ENCODE measurements at regions not wholly inside any gene's neighbourhood (a gene's known extent, or its start where the extent isn't known, plus 50 kb on each side); places are given as distances from the start of the nearest gene placed in this dataset.
"Not testable (repeated sequence)": the region's sequence is repeated elsewhere in the genome, so short reads cannot be mapped to it uniquely, and the experiment has no call there.

- Histone ChIP-seq H3K27me3 (ENCODE audit: control insufficient read depth in 1 of 2, insufficient read depth in 2 of 2, low read length in 2 of 2) (no peaks in the 10 kb centered on the region), H3K9ac (ENCODE audit: low read length in 2 of 2) (no peak overlapping the region), H3K4me3 (ENCODE audit: low read length in 2 of 2) (no peak overlapping the region), H3K36me3 (ENCODE audit: control insufficient read depth in 2 of 2, insufficient read depth in 2 of 2, low read length in 2 of 2) (no peaks in the 10 kb centered on the region), H3K9me3 (ENCODE audit: control insufficient read depth in 2 of 2, low read length in 2 of 2) (no peaks in the 10 kb centered on the region), H3K27ac (ENCODE audit: low read length) (no peak overlapping the region), H3K4me1 (ENCODE audit: control insufficient read depth, insufficient read depth, low read length) (no peaks in the 10 kb centered on the region)
Measured at GRCh38 chr16:13453325-13453724, 466.6 kb upstream of the ERCC4 start.

GRCh38 chr16:13453938-13454553 is 465.9 kb upstream of the ERCC4 start:
- Histone ChIP-seq H3K9ac (ENCODE audit: low read length in 2 of 2) (no peak overlapping the region), H3K27ac (ENCODE audit: low read length) (no peak overlapping the region), H3K27me3 (ENCODE audit: control insufficient read depth in 1 of 2, insufficient read depth in 2 of 2, low read length in 2 of 2) (no peaks in the 10 kb centered on the region), H3K4me3 (ENCODE audit: low read length in 2 of 2) (no peak overlapping the region), H3K4me1 (ENCODE audit: control insufficient read depth, insufficient read depth, low read length) (no peaks in the 10 kb centered on the region), H3K36me3 (ENCODE audit: control insufficient read depth in 2 of 2, insufficient read depth in 2 of 2, low read length in 2 of 2) (no peaks in the 10 kb centered on the region), H3K9me3 (ENCODE audit: control insufficient read depth in 2 of 2, low read length in 2 of 2) (no peaks in the 10 kb centered on the region)

- Histone ChIP-seq H3K4me3 (ENCODE audit: low read length in 2 of 2) (no peak overlapping the region), H3K36me3 (ENCODE audit: control insufficient read depth in 2 of 2, insufficient read depth in 2 of 2, low read length in 2 of 2) (no peaks in the 10 kb centered on the region), H3K9me3 (ENCODE audit: control insufficient read depth in 2 of 2, low read length in 2 of 2) (no peaks in the 10 kb centered on the region), H3K27me3 (ENCODE audit: control insufficient read depth in 1 of 2, insufficient read depth in 2 of 2, low read length in 2 of 2) (peaks cover 2 to 3% of the 10 kb centered on the region in 2 donors), H3K9ac (ENCODE audit: low read length in 2 of 2) (no peak overlapping the region), H3K4me1 (ENCODE audit: control insufficient read depth, insufficient read depth, low read length) (no peaks in the 10 kb centered on the region), H3K27ac (ENCODE audit: low read length) (no peak overlapping the region)
Measured at GRCh38 chr16:13463619-13464018, 456.3 kb upstream of the ERCC4 start.

- H3K36me3 ChIP-seq (ENCODE audit: control insufficient read depth in 2 of 2, insufficient read depth in 2 of 2, low read length in 2 of 2), result no peaks in the 10 kb centered on the region
- H3K9ac ChIP-seq (ENCODE audit: low read length in 2 of 2), result no peak overlapping the region
- no peak overlapping the region for H3K27ac ChIP-seq (ENCODE audit: low read length)
- peaks cover 0 to under 1% of the 10 kb centered on the region in 2 donors for H3K9me3 ChIP-seq (ENCODE audit: control insufficient read depth in 2 of 2, low read length in 2 of 2)
- H3K4me3 ChIP-seq (ENCODE audit: low read length in 2 of 2), result no peak overlapping the region
- no peaks in the 10 kb centered on the region for H3K4me1 ChIP-seq (ENCODE audit: control insufficient read depth, insufficient read depth, low read length)
- H3K27me3 ChIP-seq (ENCODE audit: control insufficient read depth in 1 of 2, insufficient read depth in 2 of 2, low read length in 2 of 2), result peaks cover 0 to 3% of the 10 kb centered on the region in 2 donors
Measured at GRCh38 chr16:13471036-13471435, 448.9 kb upstream of the ERCC4 start.

GRCh38 chr16:13478991-13479390 is 441.0 kb upstream of the ERCC4 start:
- Histone ChIP-seq H3K4me1 (ENCODE audit: control insufficient read depth, insufficient read depth, low read length) (no peaks in the 10 kb centered on the region), H3K36me3 (ENCODE audit: control insufficient read depth in 2 of 2, insufficient read depth in 2 of 2, low read length in 2 of 2) (no peaks in the 10 kb centered on the region), H3K27me3 (ENCODE audit: control insufficient read depth in 1 of 2, insufficient read depth in 2 of 2, low read length in 2 of 2) (peaks cover 0 to 3% of the 10 kb centered on the region in 2 donors), H3K4me3 (ENCODE audit: low read length in 2 of 2) (no peak overlapping the region), H3K27ac (ENCODE audit: low read length) (no peak overlapping the region), H3K9me3 (ENCODE audit: control insufficient read depth in 2 of 2, low read length in 2 of 2) (peaks cover 0 to 12% of the 10 kb centered on the region in 2 donors), H3K9ac (ENCODE audit: low read length in 2 of 2) (no peak overlapping the region)

GRCh38 chr16:13479549-13479948 is 440.4 kb upstream of the ERCC4 start:
- Histone ChIP-seq H3K4me3 (ENCODE audit: low read length in 2 of 2) (no peak overlapping the region), H3K4me1 (ENCODE audit: control insufficient read depth, insufficient read depth, low read length) (no peaks in the 10 kb centered on the region), H3K9me3 (ENCODE audit: control insufficient read depth in 2 of 2, low read length in 2 of 2) (peaks cover 0 to 12% of the 10 kb centered on the region in 2 donors), H3K27ac (ENCODE audit: low read length) (no peak overlapping the region), H3K9ac (ENCODE audit: low read length in 2 of 2) (no peak overlapping the region), H3K27me3 (ENCODE audit: control insufficient read depth in 1 of 2, insufficient read depth in 2 of 2, low read length in 2 of 2) (peaks cover 0 to 3% of the 10 kb centered on the region in 2 donors), H3K36me3 (ENCODE audit: control insufficient read depth in 2 of 2, insufficient read depth in 2 of 2, low read length in 2 of 2) (no peaks in the 10 kb centered on the region)

- Histone ChIP-seq H3K9me3 (ENCODE audit: control insufficient read depth in 2 of 2, low read length in 2 of 2) (peaks cover 3 to 12% of the 10 kb centered on the region in 2 donors), H3K4me1 (ENCODE audit: control insufficient read depth, insufficient read depth, low read length) (no peaks in the 10 kb centered on the region), H3K4me3 (ENCODE audit: low read length in 2 of 2) (no peak overlapping the region), H3K36me3 (ENCODE audit: control insufficient read depth in 2 of 2, insufficient read depth in 2 of 2, low read length in 2 of 2) (no peaks in the 10 kb centered on the region), H3K9ac (ENCODE audit: low read length in 2 of 2) (no peak overlapping the region), H3K27me3 (ENCODE audit: control insufficient read depth in 1 of 2, insufficient read depth in 2 of 2, low read length in 2 of 2) (peaks cover 0 to 3% of the 10 kb centered on the region in 2 donors), H3K27ac (ENCODE audit: low read length) (no peak overlapping the region)
Measured at GRCh38 chr16:13480801-13481200, 439.2 kb upstream of the ERCC4 start.

- Histone ChIP-seq H3K9me3 (ENCODE audit: control insufficient read depth in 2 of 2, low read length in 2 of 2) (peaks cover 3 to 8% of the 10 kb centered on the region in 2 donors), H3K36me3 (ENCODE audit: control insufficient read depth in 2 of 2, insufficient read depth in 2 of 2, low read length in 2 of 2) (no peaks in the 10 kb centered on the region), H3K27ac (ENCODE audit: low read length) (no peak overlapping the region), H3K4me3 (ENCODE audit: low read length in 2 of 2) (no peak overlapping the region), H3K4me1 (ENCODE audit: control insufficient read depth, insufficient read depth, low read length) (no peaks in the 10 kb centered on the region), H3K9ac (ENCODE audit: low read length in 2 of 2) (no peak overlapping the region), H3K27me3 (ENCODE audit: control insufficient read depth in 1 of 2, insufficient read depth in 2 of 2, low read length in 2 of 2) (peaks cover 0 to 3% of the 10 kb centered on the region in 2 donors)
Measured at GRCh38 chr16:13483121-13483520, 436.8 kb upstream of the ERCC4 start.

- not testable (repeated sequence) for H3K36me3 ChIP-seq (ENCODE audit: control insufficient read depth in 2 of 2, insufficient read depth in 2 of 2, low read length in 2 of 2); H3K27ac ChIP-seq (ENCODE audit: low read length); H3K9me3 ChIP-seq (ENCODE audit: control insufficient read depth in 2 of 2, low read length in 2 of 2); H3K4me1 ChIP-seq (ENCODE audit: control insufficient read depth, insufficient read depth, low read length); H3K4me3 ChIP-seq (ENCODE audit: low read length in 2 of 2); H3K9ac ChIP-seq (ENCODE audit: low read length in 2 of 2); H3K27me3 ChIP-seq (ENCODE audit: control insufficient read depth in 1 of 2, insufficient read depth in 2 of 2, low read length in 2 of 2)
Measured at GRCh38 chr16:13489416-13489815, 430.5 kb upstream of the ERCC4 start.

- Histone ChIP-seq H3K27ac (ENCODE audit: low read length) (no peak overlapping the region), H3K27me3 (ENCODE audit: control insufficient read depth in 1 of 2, insufficient read depth in 2 of 2, low read length in 2 of 2) (no peaks in the 10 kb centered on the region), H3K36me3 (ENCODE audit: control insufficient read depth in 2 of 2, insufficient read depth in 2 of 2, low read length in 2 of 2) (no peaks in the 10 kb centered on the region), H3K9ac (ENCODE audit: low read length in 2 of 2) (no peak overlapping the region), H3K4me1 (ENCODE audit: control insufficient read depth, insufficient read depth, low read length) (no peaks in the 10 kb centered on the region), H3K9me3 (ENCODE audit: control insufficient read depth in 2 of 2, low read length in 2 of 2) (no peaks in the 10 kb centered on the region), H3K4me3 (ENCODE audit: low read length in 2 of 2) (no peak overlapping the region)
Measured at GRCh38 chr16:13492046-13492445, 427.9 kb upstream of the ERCC4 start.

- no peaks in the 10 kb centered on the region for H3K4me1 ChIP-seq (ENCODE audit: control insufficient read depth, insufficient read depth, low read length)
- peaks cover 0 to 3% of the 10 kb centered on the region in 2 donors for H3K9me3 ChIP-seq (ENCODE audit: control insufficient read depth in 2 of 2, low read length in 2 of 2)
- H3K4me3 ChIP-seq (ENCODE audit: low read length in 2 of 2), result no peak overlapping the region
- H3K36me3 ChIP-seq (ENCODE audit: control insufficient read depth in 2 of 2, insufficient read depth in 2 of 2, low read length in 2 of 2), result no peaks in the 10 kb centered on the region
- no peak overlapping the region for H3K9ac ChIP-seq (ENCODE audit: low read length in 2 of 2)
- no peak overlapping the region for H3K27ac ChIP-seq (ENCODE audit: low read length)
- no peaks in the 10 kb centered on the region for H3K27me3 ChIP-seq (ENCODE audit: control insufficient read depth in 1 of 2, insufficient read depth in 2 of 2, low read length in 2 of 2)
Measured at GRCh38 chr16:13503960-13504635, 415.9 kb upstream of the ERCC4 start.

All from stomach smooth muscle (tissue), 2 donors.